ENCODE measurements at regions not wholly inside any gene's neighbourhood (a gene's known extent, or its start where the extent isn't known, plus 50 kb on each side); places are given as distances from the start of the nearest gene placed in this dataset.
A peak's percentile ranks its signal among the peaks of the same experiment; 100 is the strongest.

- TF ChIP-seq CTCF (conservative IDR thresholded peaks at IDR 0.05 in 1 of 2, IDR thresholded peaks at IDR 0.05 in 1 of 2; ENCODE audit: low read depth in 1 of 2, low read length in 2 of 2) (peak in 1 of 2 donors; percentile 8), EZH2 (IDR thresholded peaks at IDR 0.05; ENCODE audit: low read length, missing control alignments) (no peak)
These were observed 113.4 kb downstream of the SEM1 start for GRCh38 chr7:96596120-96596826.

Measured in fibroblast of lung (primary cell).